GM11168 (cell line): ENCODE measurements at regions not wholly inside any gene's neighbourhood (a gene's known extent, or its start where the extent isn't known, plus 50 kb on each side); places are given as distances from the start of the nearest gene placed in this dataset.

Source experiments
- in situ Hi-C: fragments of 300-500 bp; cut with MboI; formaldehyde crosslinking; loops from one replicate; pipeline ENCODE4 v1.12.0; 2022; ENCODE audit warnings: low sequenced_read_pairs; ENCODE audit not compliant: unreplicated experiment

- in situ Hi-C loops: no loop called here
Observed at GRCh38 chr2:103627301-103627700, 865.5 kb downstream of the TMEM182 start.

- in situ Hi-C loops: no loop called here
Observed at GRCh38 chr2:103638978-103639377, 877.1 kb downstream of the TMEM182 start.

- in situ Hi-C loops: no loop called here
Observed at GRCh38 chr2:103656558-103656957, 894.7 kb downstream of the TMEM182 start.

GRCh38 chr2:103660519-103660918 lies 898.7 kb downstream of the TMEM182 start:
- in situ Hi-C loops: no loop called here

- in situ Hi-C loops: no loop called here
Observed at GRCh38 chr2:103660947-103661346, 899.1 kb downstream of the TMEM182 start.

GRCh38 chr2:103664690-103665089 lies 902.9 kb downstream of the TMEM182 start:
- in situ Hi-C loops: no loop called here

- in situ Hi-C loops: no loop called here
Observed at GRCh38 chr2:103667335-103667884, 905.6 kb downstream of the TMEM182 start.

GRCh38 chr2:103669531-103669930 lies 907.7 kb downstream of the TMEM182 start:
- in situ Hi-C loops: no loop called here
